G401.6 (cell line): ENCODE measurements at regions not wholly inside any gene's neighbourhood (a gene's known extent, or its start where the extent isn't known, plus 50 kb on each side); places are given as distances from the start of the nearest gene placed in this dataset.

ENCODE experiments used
- FAIRE-seq: peaks from 2 replicates; lab custom pipeline; 2012; peaks lifted over from hg19 to GRCh38; lab: Jason Lieb, UNC

DNA sequence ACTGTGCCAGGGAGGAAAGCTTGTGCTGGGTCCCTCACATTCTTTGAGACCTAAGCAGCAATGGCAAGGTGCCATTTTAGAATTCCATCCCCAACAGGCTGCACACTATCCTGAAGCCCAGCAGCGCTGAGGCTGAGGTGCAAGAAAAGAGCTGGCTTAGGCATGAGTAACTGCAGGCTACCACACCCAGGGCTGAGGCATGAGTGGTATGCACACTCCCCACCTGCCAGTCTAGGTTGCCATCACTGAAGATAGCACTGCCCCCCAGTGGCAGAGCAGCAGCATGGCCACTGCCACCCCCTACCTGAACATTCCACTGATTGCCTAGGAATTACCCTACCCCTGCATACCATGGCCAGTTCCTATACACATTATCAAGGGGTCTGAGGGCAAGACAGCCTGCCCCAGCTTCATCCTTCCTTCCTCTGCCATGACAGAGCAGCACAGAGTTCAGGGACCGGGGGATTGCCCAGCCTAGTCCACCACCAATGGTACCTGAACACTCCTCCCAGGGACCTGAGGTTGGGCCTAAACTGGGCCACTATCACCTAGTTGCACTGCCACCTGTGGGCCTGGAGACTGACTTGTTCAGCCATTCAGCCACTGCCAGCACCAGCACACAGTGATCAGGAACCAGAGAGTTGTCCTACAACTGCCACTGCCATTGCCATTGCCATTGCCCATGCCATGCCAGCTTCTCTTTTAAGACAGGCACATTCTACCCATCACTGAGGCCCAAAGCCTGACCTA is 129.8 kb downstream of the SATB1 start:
- FAIRE-seq, result no peak

DNA sequence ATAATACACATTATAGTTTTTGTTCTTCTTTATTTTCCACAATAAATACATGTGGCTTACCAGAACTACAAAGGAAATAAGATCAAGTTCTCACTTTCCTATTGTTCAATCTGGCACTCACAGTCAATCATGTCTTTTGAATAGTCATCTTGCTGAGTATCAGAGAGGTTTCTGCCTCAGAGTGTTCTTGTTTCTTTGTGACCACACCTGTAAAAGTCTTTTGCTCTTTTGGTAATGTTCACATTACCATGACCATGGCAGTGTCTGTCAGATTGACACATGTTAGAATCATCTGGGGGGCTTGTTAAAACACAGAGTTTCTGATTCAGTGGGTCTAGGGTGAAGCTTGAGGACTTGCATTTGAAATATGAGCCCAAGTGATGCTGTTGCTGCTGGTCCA is 135.0 kb downstream of the SATB1 start:
- no peak for FAIRE-seq

DNA sequence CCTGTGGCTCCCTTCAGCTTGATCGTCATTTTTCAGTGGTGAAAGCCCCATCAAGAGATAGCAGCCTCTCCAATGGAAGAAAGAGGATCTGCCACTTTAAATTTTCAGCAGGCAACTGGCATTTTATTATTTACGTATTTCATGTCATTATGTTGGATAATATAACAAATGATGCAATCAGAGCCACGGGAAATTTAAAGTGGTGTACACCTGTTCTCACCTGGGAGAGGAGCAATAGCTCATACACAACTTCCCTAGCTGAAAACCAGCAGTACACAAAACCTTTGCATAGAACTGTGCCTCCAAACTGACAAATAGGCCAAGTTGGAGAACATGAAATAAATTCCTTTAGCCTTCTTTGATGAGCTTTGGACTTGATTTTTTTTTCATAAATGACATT is 136.9 kb downstream of the SATB1 start:
- no peak for FAIRE-seq

DNA sequence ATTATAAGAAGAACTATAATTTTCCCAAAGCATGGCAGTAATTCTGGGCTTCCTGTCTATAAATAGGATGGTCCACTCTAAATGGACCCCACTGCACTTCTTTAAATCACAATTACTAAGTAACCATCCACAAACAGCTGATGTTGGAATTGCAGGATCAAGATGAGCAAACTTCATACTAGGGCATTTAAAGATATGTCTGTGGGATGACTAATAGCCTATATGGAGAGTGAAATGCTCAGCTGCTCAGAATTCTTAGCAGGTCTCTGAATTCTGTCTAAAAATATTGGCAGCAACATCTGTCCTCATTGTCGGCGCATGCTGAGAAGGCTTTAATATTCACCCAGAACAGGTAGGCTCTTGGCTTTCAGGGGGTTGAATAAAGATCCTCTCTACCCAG is 140.4 kb downstream of the SATB1 start:
- FAIRE-seq, result no peak

DNA sequence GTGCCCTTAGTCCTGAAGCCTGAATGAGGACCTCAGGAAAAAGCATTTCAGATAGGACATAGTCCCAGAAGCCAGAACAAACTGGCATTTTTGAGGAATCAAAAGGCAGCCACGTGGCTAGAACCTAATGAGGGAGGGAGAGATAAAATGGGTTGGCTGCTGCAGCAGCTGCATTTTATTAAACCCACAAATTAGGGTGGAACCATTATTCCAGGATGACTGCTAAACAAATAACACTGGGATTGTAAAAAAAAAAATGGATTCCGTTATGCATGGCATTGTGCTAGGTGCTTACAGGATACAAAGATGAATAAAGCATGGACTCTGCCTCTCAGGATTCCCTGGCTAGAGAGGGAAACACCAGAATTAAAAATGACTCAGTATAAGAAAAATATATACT is 141.5 kb downstream of the SATB1 start:
- FAIRE-seq, result no peak

DNA sequence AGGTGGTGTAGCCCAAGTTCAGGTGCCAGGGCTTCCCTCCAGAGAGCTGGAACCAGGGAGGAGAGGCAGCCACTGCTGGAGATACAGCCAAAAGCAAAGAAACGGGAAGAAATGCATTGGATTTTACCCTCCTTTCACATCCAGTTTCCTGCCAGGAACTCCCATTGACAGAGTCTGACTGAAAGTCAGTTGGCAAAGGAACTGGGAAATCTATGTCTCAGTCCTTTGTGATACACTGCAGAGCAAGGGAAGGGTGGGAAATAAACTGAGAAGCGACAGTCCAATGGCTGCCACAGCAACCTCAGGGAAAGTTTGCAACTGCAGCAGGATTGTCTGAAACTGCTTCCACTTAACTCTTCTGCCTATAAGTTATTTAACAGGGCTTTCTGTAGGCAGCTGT is 142.6 kb downstream of the SATB1 start:
- no peak for FAIRE-seq

DNA sequence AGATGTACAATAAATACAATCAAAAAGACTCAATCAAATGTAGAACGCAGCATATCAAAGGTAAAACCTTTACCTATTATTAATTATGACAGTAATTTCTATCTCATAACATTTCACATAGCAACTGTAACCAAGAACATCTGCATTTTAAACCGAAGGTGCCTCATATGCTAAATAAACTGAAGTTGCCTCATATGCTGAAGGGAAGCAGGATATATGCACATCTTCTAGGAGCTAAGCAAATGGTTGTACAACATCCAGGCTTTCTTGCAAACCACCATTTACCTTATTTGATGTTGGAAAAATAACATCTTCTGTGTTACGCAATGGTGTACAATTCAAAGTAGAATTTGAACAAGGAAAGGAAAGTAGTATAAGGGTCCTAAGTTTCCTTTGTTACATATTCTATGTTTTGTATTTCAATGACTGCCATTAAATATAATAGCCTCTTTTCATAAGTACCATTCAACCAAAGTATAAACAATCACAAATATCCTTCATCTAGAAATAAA is 145.9 kb downstream of the SATB1 start:
- no peak for FAIRE-seq

DNA sequence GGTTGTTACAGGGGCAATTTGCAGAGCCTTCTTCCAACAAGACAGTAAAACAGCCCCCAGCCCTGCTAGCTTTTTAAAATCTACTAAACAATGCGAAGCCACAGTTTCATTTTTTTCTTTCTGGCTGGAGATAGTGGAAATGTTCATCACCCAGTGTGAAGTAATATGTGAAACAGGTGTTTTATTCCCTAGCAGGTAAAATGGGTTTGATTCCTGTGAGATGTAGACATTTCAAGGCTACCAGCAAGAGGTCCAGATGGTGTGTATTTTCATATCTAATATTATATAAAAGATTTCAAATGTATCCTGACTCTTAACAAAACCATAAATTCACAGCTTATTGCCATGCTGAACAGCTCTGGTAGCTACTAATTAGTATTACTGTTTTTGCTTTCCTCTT is 160.3 kb downstream of the SATB1 start:
- FAIRE-seq, result no peak

DNA sequence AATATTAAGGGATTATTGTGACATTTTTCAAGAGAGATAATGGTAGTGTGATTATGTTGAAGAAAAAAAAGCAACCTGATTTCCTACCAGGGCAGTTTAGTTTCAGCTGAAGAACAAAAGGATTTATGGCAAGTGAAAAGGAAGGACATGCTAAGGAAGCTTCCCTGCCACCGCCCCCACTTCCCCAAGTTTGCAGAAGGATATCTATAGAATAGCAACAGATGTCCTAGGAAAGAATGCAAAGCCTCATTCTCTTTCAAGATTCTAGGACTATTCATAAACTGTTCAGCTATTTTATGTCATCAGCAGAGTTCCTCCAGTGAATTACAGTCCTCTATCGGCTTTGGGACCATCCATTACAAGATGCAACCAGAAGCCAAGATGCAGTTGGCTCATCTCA is 160.8 kb downstream of the SATB1 start:
- no peak for FAIRE-seq

DNA sequence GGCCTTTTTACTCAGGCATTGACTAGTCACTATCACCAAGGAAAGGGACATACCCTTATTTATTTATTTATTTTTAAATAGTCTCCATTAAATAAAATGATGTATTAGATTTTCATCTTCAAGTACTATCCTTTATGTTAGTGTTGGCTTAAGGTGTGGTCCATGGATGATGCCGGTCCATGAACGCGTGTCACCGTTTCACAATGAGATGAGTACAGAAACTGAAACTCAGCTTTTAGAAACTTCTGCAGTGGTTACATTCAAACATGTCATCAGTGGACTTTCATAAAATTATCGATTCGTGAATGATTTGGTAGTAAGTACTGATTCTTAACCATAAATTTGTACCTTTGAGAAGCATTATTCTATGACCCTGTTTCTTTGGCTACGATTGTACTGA is 166.6 kb downstream of the SATB1 start:
- FAIRE-seq, result no peak

DNA sequence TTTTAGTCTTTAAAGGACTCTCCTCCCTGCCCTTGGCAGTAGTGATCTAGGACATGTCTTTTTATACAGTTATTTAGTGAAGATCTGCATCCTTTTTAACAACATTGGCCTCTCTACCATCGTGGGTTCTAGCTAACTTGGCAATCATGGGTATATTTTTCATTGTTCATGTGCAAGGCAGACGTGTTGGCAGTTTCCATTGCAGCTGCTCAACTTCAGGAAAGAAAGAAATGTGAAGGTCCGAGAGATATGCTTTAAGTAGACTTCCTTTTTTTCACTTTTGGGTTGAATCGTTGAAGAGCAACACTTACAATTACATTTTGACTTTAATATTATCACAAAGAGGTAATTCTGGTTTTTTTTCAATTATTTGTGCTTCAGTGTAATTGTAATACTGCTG is 172.6 kb downstream of the SATB1 start:
- no peak for FAIRE-seq

DNA sequence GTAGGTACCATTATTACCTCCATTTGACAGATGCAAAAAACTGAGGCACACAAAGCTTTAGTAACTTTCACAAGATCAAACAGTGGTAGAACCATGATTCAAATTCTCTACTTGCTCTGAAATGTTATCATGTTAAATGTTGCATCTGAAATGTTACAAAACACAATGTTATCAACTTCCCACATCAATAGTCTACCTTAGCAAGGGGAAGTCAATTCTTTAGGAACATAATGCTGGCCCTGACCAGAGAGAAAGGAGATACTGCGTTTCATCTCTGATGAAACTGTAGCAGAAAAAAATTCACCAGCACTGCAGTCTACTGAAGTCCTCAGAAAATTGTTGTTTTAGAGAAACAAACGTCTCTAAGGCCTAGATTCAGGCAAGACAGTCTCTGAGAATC is 174.1 kb downstream of the SATB1 start:
- FAIRE-seq, result no peak

DNA sequence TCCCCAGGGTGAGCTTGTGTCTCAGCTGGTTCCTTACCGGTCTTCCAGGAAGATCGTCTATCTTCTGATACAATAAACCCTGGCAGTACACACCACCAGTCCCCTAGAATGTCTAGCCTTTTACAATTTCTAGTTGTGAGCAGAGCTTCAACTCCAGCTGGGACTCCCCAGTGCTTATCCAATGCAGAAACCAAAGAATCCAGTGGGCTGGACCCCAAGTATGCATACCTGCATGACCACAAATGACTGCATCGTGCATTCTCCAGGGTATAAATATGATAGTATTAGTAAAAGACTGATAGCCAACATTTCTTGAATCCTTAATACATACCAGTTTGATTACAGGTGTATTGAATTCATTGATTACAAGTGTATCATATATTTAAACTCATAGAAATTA is 176.0 kb downstream of the SATB1 start:
- no peak for FAIRE-seq

DNA sequence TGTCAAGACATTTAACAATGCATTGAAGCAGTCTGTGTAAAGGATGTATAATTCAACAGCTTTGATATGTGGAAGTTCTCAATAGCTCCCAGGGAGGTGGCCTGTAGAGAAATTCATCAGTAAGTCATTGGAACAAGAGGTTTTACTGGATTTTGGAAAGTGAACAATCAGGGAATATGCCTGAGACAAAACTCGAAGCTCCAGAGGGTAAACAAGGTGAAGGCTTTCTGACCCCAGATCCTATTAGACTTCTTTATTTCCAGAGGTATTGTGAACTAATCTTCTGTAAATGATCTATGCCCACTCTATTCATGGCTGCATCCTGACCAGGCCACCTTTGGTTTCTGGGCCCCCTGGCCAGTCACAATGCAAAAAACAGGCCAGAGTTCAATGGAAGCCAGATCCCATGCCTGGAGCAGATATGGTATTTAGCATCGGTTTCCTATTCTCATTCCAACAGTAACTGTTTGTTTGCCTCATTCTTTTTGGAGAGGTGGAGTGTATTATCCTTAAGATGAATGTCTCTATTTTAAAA is 177.3 kb downstream of the SATB1 start:
- FAIRE-seq, result no peak

DNA sequence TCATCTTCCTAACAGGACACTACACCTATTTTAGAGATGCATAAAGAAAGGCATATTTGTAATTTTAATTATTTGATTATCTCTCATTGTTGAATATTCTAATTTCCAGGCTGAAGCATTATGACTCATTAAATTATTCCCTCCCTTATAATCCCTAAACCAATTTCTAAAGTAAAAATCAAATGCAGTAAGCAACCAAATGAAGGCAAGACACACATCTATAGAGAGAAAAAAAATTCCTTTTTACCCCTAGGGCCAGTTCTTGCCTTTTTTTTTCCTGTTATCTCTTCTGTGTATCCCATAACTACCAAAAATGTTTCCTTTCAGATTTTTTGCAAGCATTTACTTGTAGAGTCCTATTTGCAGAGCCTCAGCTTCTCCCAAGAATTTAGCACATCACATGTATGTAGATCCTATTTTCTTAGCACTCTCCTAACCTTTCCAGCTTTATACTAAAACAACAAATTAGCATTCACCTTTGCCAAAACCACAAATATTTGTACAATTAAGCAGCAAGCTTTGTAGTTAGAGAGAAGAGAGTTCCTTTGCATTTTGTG is 177.9 kb downstream of the SATB1 start:
- FAIRE-seq, result no peak

DNA sequence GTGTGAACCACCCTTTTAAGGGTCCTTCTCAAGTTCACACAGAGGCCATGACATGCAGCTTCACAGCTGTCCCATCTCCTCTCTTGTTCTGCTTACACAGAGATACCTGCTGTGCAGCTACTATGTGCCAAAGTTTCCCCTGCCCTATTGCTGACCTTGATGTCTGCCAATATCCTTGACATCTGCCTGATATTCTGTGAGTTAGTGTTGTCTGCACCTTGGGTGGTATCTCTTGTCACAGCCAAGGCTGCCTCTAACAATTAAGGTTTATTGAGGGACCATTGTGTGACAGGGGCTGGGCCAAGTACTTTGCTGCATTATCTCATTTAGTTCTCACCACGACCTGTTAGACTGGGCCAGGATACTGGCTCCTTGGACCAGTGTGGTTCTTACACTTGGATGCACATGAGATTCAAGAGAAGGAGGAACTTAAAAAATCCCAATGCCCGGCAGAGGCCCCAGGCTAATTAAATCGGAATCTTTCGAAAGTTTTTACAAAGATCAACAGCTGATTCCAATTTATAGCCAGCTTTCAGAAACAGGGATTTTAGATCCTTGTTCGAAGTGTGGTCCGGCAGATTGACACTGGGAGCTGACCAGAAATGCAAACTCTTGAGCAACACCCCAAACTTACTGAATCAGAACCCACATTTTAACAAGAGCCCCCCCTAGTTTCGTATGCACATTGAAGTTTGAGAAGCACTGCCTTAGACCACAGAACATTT is 178.6 kb downstream of the SATB1 start:
- no peak for FAIRE-seq

DNA sequence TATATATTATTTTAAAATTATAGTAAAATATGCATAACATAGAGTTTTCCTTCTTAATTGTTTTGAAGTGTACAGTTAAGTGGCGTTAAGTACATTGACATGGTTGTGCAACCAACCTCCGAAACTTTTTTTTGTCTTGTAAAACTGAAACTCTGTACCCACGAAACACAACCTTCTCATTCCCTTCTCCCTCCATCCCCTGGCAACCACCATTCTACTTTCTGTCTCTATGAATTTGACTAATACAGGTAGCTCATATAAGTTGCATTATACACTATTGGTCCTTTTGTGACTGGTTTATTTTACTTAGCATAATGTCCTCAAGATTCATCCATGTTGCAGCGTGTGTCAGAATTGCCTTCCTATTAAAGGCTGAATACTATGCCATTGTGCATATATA is 179.4 kb downstream of the SATB1 start:
- FAIRE-seq, result no peak

DNA sequence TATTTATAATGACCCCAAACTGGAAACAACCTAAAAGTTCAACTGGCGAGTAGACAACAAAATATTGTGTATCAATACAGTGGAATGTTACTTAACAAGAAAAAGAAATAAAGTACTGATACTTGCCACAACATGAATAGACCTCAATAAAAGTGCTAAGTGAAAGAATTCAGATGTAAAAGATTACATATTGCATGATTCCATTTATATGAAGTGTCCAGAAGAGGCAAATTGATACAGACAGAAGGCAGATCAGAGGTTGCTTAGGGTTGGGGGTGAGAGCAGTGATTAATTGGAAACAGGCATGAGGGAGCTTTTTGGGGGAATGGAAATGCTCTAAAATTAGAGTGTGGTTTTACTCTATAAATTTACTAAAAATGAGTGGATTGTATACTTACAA is 183.3 kb downstream of the SATB1 start:
- no peak for FAIRE-seq

DNA sequence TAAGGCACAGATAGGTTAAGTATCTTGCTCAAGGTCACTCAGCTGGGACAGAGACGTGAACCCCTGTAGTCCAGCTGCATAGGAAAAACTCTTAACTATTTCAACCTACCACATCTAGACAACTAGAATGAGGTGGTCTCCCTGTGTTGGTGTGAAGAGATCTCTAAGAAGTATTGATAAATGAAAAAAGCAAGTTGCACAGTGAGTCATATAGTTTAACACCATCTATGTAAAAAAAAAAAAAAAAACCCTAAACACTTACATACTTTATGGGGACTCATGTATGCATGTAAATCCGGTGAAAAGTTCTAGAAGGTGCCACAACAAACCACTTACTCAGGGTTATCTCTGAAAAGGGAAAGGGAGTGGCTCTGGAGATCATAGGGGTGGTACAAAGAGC is 185.5 kb downstream of the SATB1 start:
- no peak for FAIRE-seq

DNA sequence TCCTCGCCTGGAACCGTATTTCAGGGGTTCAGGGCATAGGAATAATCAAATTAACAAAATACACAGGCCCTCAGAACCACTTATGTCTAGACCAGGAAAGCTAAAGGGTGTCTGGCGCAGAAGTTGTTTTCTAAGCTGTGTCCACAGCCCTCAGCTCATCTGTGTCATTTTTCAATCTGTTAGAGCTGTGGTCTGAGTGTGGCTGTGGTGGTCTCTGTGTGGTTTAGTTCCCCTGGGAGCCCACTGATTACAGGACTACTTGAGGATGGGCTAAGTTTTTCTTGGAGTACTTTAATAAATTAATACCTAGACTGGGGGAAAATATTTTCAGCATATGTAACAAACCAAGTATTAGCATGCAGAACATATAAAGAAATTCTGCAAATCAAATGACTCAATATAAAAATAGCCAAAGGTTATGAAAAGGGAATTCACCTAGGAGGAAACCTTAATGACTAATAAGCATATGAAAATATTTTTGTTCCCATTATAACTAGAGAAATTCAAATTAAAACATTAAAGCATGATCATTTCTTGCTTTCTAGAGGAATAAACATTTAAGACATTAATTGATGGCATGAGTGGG is 186.3 kb downstream of the SATB1 start:
- no peak for FAIRE-seq

DNA sequence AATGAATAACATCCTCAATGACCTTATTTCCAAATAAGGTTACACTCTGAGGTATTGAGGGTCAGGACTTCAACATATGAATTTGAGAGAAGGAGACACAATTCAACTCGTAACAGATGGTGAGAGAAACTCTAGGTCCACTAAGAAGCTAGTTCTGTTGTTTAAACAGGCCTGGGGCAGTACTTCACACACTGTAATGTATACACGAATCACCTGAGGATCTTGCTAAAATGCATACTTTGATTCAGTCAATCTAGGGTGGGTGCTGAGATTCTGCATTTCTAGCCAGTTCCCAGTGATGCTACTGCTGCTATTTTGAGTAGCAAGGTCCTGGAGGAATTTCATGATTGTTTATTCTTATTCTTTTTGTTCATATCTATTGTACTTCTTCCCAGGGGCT is 186.8 kb downstream of the SATB1 start:
- no peak for FAIRE-seq

DNA sequence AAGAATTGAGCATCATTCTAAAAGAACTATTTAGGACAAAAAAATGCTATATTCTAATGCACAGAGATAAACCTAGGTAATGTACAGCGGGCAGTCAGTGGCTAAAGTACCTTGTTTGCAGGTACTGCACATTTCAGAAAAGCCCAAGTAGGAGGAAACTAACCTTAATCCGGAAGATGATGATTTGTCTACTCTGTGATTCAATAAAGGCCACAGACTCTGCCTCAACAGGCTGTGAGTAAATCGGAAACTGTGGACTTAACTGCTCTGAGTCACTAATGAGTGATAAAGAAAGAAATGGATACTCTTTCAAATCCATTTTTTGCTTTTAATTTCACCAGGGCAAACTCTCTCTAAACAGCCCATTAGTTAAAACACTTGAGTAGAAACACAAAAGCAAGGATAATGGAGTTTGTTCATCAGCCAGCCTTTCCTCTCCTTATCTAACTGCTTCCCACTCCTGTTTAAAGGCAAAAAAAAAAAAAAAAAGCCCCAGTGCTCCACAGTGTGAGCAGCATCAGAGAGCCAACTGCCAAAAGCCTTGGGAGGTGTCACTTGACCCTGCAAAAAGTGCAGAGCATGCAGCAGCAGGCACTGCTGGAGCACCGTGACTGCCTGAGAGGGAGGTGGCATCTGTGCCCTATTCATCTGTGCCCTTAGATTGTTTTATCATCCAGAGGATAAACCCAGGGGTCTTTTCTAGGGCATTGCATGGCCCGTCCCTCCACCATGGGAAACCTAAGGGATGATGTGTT is 187.7 kb downstream of the SATB1 start:
- FAIRE-seq, result no peak
